HCEC 1CT (cell line): ENCODE measurements at regions not wholly inside any gene's neighbourhood (a gene's known extent, or its start where the extent isn't known, plus 50 kb on each side); places are given as distances from the start of the nearest gene placed in this dataset.

Experiments
- DNase-seq: peaks from one replicate; pipeline ENCODE4 v3.0.0-alpha.2; 2017

DNA sequence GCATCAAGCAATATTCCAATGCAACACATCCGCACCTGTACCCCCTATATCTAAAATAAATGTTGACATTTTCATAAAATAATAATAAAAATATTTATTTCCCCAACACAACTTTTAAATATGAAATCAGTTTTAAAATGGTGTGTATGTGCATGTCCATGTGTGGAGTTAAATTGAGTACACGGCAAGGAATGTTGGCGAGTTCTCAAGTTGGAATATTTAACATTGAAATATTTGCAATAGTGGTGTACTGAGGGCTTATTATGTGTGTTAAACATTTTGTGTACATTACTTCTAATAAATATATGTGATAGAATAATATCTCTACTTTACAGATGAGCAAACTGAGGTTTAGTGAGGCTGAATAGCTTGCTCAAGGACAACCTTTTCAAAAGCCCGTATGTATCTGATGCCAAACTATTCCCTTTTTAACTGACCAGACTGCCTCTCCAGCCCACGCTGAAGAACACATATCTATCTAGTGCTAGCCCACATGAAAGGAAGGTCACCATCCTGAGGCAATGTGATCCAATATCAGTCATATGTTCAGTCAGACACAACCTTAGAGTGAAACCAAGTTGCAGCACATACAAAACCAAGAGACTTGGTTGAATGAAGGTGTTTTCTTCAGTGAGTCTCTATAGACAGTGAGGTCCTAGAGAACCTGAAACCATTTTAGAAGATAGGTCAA is 192.2 kb upstream of the CDH11 start:
- DNase-seq, result no peak

DNA sequence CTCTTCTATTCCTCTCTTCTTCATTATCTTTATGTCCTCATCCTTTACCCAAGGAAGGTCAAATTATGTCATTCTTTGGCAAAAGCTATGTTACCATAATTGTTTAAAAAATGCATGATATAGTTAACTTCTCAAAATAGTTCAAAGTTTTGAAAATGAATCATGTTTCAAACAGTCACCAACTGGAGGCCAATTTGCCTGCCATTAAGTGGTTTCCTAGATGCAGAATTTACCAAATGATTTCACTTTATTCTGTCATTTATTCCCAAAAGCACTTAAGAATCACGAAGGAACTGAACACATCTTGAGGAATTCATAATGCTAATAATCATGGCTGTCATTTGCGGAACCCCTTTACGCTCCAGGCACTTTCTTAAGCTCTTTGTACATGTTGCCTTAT is 190.9 kb upstream of the CDH11 start:
- DNase-seq, result peak; percentile 64

DNA sequence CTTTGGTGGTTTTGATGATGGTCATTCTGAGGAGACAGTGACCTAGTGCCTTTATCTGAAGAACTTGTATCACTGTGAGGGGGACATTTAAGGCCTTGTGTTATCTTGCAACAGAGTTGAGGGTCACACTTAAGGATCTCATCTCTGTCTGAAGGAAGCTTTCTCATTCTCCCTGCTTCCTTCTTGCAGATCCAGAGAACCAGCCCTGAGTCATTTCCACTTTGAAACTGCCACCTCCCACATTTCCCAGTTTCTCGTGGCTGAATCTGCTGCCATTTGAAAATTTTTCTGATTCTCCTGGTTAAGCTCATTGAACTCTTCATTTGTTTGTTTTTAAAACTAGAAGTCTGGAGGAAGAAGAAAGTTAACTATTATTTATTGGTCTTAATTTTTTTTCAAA is 190.2 kb upstream of the CDH11 start:
- DNase-seq, result peak; percentile 46

GRCh38 chr16:65310491-65310890 is 188.6 kb upstream of the CDH11 start:
- peak; percentile 46 for DNase-seq

- no peak for DNase-seq
Measured at GRCh38 chr16:65309354-65309753, 187.5 kb upstream of the CDH11 start.

DNA sequence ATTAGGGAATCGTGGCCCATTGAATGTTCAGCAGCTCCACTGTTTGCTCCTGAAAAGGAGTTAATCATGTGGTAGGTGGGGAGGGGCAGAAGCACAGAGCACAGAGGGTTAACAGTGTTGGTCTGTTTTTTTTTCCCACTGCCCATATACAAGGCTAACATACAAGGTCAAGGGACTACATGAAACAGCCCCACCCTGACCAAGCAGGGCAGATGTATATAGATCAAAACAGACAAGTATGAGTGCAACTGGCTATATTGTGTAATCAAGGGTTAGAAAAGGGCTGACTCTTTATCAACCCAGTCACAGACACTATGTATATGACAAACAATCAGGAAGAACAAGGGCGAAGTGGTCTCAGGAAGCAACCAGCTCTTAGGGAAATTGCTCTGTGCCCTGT is 186.6 kb upstream of the CDH11 start:
- no peak for DNase-seq

- no peak for DNase-seq
Measured at GRCh38 chr16:65307286-65307685, 185.4 kb upstream of the CDH11 start.

GRCh38 chr16:65306722-65307121 is 184.9 kb upstream of the CDH11 start:
- DNase-seq, result no peak

DNA sequence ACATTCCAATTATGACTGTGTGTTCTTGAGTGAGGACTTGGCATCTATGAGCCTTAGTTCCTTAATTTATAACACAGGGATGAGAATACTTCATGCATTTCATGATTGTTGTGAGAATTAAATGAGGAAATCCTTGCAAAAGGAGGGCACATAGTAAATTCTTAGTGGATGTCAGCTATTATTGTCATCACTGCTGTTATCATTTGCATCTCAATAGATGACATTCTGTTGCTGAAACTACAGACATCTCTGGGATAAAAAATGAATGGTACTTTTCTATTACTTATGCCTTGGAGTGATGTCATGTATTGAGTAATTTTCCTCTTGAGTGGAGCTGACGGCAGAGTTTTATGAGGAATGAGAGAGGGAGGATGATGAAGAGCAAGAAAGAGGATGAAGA is 184.4 kb upstream of the CDH11 start:
- no peak for DNase-seq

DNA sequence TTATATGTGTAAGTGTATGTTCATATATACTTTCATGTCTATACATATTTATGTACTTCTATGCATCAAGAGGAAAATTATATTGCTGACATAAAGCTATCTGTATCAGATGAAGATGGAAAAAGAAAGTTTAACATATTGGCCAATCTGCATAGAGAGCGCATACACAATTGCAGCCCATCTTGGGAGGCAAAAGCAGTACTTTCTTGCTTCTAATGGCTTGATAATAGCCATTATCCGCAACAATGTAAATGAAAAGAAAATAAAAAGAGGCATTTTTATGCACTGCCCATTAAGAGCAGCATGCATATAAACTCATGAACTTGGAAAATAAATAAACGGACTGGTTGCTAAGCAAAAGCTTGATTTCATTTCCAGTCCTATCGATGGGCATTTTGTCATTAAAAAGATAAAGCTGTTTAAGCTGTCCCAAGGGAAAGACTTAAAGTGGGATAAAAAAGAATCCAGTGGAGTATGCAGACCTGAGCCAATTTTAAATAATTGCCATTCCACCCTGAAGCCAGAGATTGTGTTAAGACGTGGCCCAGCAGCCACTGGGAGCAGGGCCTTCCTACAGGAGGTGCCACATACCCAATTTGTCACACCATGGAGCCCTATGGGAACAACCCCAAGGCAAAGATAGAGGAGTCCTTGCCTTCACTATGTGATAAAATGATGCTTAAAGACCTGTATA is 183.6 kb upstream of the CDH11 start:
- DNase-seq, result no peak

GRCh38 chr16:65301029-65301428 is 179.2 kb upstream of the CDH11 start:
- no peak for DNase-seq

GRCh38 chr16:65297453-65297852 is 175.6 kb upstream of the CDH11 start:
- DNase-seq, result no peak

DNA sequence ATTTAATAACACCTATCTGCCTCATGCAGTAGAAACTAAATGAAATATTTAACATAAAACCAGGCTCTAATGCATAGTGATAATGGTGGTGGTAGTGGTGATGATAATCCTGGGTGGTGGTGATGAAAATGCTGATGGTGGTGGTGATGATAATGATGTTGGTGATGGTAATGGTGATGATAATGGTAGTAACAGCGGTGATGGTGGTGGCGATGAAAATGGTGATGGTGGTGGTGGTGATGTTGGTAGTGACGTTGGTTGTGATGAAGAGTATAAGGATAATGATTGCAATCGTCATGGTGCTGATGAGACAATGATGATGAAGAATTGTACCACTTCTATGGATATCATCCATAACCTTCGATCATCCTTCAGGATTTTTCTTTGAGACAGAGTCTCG is 173.7 kb upstream of the CDH11 start:
- no peak for DNase-seq

GRCh38 chr16:65294708-65295107 is 172.8 kb upstream of the CDH11 start:
- DNase-seq, result no peak

- no peak for DNase-seq
Measured at GRCh38 chr16:65294165-65294564, 172.3 kb upstream of the CDH11 start.

DNA sequence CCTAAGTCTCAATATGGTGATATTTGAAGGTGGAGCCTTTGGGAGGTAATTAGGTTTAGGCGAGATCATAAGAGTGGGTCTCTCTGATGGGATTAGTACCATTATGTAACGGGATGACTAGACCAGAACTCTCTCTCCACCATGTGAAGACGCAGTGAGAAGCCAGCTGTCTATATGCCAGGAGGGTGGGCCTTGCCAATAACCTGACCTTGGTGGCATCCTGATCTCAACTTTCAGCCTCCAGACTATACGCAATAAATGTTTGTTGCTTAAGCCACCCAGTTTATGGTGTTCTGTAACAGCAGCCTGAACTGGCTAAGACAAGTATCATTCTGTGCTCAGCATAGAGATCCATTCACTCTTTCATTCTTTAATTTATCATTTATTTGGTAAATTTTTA is 167.2 kb upstream of the CDH11 start:
- DNase-seq, result no peak

GRCh38 chr16:65287307-65287706 is 165.4 kb upstream of the CDH11 start:
- no peak for DNase-seq

GRCh38 chr16:65285128-65286048 is 163.5 kb upstream of the CDH11 start:
- peak; percentile 18 for DNase-seq

DNA sequence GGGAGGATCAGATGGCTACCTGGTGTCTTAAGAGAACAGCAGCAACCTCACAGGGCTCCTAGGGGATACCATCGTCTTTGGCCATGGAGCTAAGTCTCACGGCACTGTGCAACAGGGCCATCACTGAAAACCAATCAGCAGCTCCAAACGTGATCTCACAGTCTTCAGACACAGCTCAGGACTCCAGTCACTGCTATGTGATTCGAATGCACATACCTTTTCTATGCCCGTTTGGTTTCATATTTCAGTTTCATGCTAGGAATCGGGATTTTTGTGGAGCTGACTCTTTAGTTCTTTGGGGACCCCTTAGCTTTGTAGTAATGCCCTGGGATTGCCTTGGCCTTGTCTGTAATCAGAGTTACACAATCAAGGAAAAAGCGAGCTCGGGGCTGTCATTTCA is 162.8 kb upstream of the CDH11 start:
- no peak for DNase-seq

DNA sequence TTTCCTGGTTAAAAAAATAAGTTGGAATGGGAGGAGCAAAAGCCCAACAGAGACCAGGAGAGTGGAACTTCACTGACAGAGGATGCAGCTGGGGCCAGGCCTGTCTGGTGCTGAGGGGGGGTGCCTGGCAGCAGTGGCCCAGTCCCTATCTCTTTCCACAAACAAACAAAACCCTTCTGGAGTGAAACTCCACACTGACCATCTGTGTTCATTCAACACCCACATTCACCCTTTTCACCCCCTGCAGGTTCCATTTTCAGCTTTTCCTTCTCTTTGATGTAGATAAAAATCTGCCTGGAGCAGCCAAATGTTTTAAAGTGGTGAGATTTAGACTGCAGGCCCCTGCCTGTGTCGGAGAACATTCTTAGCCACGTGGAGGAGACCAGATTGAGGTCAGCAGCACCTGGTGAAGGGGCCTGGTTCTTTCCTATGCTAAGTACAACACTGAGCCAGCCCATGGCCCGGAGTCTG is 161.4 kb upstream of the CDH11 start:
- DNase-seq, result no peak

GRCh38 chr16:65281586-65281985 is 159.7 kb upstream of the CDH11 start:
- DNase-seq, result no peak

- DNase-seq, result no peak
Measured at GRCh38 chr16:65280845-65281512, 159.1 kb upstream of the CDH11 start.

- DNase-seq, result no peak
Measured at GRCh38 chr16:65279576-65279975, 157.7 kb upstream of the CDH11 start.
